ENCODE measurements at regions not wholly inside any gene's neighbourhood (a gene's known extent, or its start where the extent isn't known, plus 50 kb on each side); places are given as distances from the start of the nearest gene placed in this dataset.

DNA sequence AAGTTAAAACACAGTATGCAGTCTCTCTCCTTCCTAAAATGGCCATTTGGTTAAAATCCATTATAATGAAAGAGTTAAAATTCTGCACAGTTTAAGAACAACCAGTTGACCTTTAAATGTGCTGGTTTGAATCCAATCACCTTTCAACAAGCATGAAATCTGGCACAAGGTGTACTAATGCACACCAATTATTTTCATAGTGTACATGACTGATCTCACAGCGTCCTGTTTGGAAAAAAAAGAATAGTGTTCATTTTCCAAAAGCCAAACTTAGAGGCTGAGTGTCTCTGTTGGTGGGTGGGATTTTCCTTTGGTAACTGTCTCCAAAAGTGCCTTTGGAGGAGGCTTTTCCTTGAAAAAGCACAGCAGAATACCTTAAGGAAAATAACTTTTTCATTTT, 180.6 kb downstream of the DEPDC1B start:
- no peak overlapping the region for H2AFZ ChIP-seq (ENCODE audit: low read length)
- ChIA-PET POLR2A (no interaction called here), CTCF (ENCODE audit: low intra/inter-chr PET ratio, low total read pairs) (no interaction called here)
- peaks cover 28% of the 10 kb centered on the region for H3K4me1 ChIP-seq (ENCODE audit: insufficient read depth, low read length)
- TF ChIP-seq TBL1XR1 (IDR thresholded peaks at IDR 0.05; ENCODE audit: borderline replicate concordance, low read length, partially characterized antibody) (no peak), KAT8 (CRISPR knock-in tag; IDR thresholded peaks at IDR 0.05) (no peak), ZNF292 (CRISPR knock-in tag; IDR thresholded peaks at IDR 0.05; ENCODE audit: borderline replicate concordance, low read depth) (no peak), ZNF556 (CRISPR knock-in tag; IDR thresholded peaks at IDR 0.05; ENCODE audit: borderline replicate concordance) (no peak), HOXA7 (CRISPR knock-in tag; IDR thresholded peaks at IDR 0.05) (no peak), ZFP41 (CRISPR knock-in tag; IDR thresholded peaks at IDR 0.05; ENCODE audit: borderline replicate concordance) (no peak), ZNF235 (CRISPR knock-in tag; IDR thresholded peaks at IDR 0.05; ENCODE audit: borderline replicate concordance) (no peak), ZNF839 (CRISPR knock-in tag; IDR thresholded peaks at IDR 0.05; ENCODE audit: borderline replicate concordance) (no peak), ZNF564 (CRISPR knock-in tag; IDR thresholded peaks at IDR 0.05) (no peak)
- TF ChIP-seq, protein P1, sequence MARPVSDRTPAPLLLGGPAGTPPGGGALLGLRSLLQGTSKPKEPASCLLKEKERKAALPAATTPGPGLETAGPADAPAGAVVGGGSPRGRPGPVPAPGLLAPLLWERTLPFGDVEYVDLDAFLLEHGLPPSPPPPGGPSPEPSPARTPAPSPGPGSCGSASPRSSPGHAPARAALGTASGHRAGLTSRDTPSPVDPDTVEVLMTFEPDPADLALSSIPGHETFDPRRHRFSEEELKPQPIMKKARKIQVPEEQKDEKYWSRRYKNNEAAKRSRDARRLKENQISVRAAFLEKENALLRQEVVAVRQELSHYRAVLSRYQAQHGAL (CRISPR knock-in tag; IDR thresholded peaks at IDR 0.05; ENCODE audit: not compliant biosample characterization) = no peak
- TF ChIP-seq, protein P2, sequence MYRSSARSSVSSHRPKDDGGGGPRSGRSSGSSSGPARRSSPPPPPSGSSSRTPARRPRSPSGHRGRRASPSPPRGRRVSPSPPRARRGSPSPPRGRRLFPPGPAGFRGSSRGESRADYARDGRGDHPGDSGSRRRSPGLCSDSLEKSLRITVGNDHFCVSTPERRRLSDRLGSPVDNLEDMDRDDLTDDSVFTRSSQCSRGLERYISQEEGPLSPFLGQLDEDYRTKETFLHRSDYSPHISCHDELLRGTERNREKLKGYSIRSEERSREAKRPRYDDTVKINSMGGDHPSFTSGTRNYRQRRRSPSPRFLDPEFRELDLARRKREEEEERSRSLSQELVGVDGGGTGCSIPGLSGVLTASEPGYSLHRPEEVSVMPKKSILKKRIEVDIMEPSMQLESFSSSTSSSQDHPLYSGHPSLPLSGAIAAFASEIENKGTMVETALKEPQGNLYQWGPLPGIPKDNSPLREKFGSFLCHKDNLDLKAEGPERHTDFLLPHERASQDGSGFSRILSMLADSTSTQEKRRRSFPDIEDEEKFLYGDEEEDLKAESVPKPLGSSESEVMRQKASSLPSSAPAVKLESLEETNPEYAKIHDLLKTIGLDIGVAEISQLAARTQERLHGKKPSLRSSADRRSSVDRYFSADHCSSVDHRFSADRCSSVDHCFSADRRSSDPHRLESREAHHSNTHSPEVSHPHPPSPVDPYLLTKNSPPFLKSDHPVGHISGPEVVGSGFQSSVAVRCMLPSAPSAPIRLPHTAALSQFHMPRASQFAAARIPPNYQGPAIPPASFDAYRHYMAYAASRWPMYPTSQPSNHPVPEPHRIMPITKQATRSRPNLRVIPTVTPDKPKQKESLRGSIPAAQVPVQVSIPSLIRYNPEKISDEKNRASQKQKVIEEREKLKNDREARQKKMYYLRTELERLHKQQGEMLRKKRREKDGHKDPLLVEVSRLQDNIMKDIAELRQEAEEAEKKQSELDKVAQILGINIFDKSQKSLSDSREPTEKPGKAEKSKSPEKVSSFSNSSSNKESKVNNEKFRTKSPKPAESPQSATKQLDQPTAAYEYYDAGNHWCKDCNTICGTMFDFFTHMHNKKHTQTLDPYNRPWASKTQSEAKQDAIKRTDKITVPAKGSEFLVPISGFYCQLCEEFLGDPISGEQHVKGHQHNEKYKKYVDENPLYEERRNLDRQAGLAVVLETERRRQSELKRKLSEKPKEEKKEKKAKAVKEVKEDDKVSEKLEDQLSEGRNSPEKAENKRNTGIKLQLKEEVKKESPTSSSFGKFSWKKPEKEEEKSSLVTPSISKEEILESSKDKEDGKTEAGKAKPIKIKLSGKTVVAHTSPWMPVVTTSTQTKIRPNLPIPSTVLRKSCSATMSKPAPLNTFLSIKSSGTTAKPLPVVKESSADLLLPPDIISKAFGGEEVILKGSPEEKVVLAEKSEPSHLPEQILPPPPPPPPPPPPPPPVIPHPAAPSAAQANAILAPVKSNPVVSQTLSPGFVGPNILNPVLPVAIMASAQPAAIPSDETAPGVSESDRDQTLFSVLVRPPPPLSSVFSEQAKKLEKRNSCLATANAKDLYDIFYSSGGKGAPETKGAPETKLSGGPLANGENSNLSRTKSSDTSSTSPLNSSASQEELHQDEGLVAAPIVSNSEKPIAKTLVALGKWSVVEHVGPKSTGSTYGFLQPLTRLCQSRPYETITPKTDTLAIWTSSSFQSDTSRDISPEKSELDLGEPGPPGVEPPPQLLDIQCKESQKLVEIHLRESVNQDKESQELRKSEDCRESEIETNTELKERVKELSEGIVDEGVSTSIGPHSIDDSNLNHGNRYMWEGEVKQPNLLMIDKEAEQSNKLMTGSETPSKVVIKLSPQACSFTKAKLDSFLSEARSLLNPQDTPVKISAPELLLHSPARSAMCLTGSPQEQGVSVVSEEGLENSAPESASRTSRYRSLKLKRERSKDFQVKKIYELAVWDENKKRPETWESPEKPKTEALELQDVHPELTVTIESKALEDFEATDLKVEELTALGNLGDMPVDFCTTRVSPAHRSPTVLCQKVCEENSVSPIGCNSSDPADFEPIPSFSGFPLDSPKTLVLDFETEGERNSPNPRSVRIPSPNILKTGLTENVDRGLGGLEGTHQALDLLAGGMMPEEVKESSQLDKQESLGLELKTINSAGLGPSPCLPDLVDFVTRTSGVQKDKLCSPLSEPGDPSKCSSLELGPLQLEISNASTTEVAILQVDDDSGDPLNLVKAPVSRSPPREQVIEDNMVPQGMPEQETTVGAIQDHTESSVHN (CRISPR knock-in tag; IDR thresholded peaks at IDR 0.05) = no peak
- TF ChIP-seq, protein P3, sequence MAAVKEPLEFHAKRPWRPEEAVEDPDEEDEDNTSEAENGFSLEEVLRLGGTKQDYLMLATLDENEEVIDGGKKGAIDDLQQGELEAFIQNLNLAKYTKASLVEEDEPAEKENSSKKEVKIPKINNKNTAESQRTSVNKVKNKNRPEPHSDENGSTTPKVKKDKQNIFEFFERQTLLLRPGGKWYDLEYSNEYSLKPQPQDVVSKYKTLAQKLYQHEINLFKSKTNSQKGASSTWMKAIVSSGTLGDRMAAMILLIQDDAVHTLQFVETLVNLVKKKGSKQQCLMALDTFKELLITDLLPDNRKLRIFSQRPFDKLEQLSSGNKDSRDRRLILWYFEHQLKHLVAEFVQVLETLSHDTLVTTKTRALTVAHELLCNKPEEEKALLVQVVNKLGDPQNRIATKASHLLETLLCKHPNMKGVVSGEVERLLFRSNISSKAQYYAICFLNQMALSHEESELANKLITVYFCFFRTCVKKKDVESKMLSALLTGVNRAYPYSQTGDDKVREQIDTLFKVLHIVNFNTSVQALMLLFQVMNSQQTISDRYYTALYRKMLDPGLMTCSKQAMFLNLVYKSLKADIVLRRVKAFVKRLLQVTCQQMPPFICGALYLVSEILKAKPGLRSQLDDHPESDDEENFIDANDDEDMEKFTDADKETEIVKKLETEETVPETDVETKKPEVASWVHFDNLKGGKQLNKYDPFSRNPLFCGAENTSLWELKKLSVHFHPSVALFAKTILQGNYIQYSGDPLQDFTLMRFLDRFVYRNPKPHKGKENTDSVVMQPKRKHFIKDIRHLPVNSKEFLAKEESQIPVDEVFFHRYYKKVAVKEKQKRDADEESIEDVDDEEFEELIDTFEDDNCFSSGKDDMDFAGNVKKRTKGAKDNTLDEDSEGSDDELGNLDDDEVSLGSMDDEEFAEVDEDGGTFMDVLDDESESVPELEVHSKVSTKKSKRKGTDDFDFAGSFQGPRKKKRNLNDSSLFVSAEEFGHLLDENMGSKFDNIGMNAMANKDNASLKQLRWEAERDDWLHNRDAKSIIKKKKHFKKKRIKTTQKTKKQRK (IDR thresholded peaks at IDR 0.05; ENCODE audit: low read length) = no peak
- no peak overlapping the region for H3K4me2 ChIP-seq (ENCODE audit: low read depth, low read length)
- H3K4me3 ChIP-seq (replicated peaks in 1 of 3; ENCODE audit: insufficient read depth in 1 of 3, low read depth in 2 of 3, low read length in 3 of 3) = no peak overlapping the region
- no peaks in the 10 kb centered on the region for H3K79me2 ChIP-seq (ENCODE audit: insufficient read depth, low read length)
- no peaks in the 10 kb centered on the region for H3K36me3 ChIP-seq (replicated peaks in 1 of 2; ENCODE audit: control insufficient read depth in 1 of 2, insufficient read depth in 2 of 2, low read length in 2 of 2)
- ATAC-seq (no peak), DNase-seq (ENCODE audit: low spot score) (no peak), FAIRE-seq (no peak)
- BruUV-seq (replicated peaks) = no TSS peak
- H3K27me3 ChIP-seq (ENCODE audit: control insufficient read depth in 1 of 2, insufficient read depth in 2 of 2, low read length in 2 of 2) = no peaks in the 10 kb centered on the region
- H3K9me3 ChIP-seq (ENCODE audit: low read length) = no peaks in the 10 kb centered on the region
- in situ Hi-C loops (cut with HindIII; ENCODE audit: extremely low pct_ligation_motif_present, low pct_unique_long_range_greater_than_20kb) (no loop called here), intact Hi-C loops (cut with micrococcal nuclease; ENCODE audit: unreplicated experiment) (no loop called here)
- H3K9ac ChIP-seq (ENCODE audit: insufficient read depth, low read depth, low read length) = no peak overlapping the region
- no peaks in the 10 kb centered on the region for H4K20me1 ChIP-seq (ENCODE audit: insufficient read depth, low read length)
- H3K27ac ChIP-seq (ENCODE audit: extremely low read length, insufficient read depth, low read length) = no peak overlapping the region
- 82% methylated on average over 1 of the region's 1 CpG for WGBS (ENCODE audit: low lambda C conversion rate)
